ENCODE measurements at regions not wholly inside any gene's neighbourhood (a gene's known extent, or its start where the extent isn't known, plus 50 kb on each side); places are given as distances from the start of the nearest gene placed in this dataset.

DNA sequence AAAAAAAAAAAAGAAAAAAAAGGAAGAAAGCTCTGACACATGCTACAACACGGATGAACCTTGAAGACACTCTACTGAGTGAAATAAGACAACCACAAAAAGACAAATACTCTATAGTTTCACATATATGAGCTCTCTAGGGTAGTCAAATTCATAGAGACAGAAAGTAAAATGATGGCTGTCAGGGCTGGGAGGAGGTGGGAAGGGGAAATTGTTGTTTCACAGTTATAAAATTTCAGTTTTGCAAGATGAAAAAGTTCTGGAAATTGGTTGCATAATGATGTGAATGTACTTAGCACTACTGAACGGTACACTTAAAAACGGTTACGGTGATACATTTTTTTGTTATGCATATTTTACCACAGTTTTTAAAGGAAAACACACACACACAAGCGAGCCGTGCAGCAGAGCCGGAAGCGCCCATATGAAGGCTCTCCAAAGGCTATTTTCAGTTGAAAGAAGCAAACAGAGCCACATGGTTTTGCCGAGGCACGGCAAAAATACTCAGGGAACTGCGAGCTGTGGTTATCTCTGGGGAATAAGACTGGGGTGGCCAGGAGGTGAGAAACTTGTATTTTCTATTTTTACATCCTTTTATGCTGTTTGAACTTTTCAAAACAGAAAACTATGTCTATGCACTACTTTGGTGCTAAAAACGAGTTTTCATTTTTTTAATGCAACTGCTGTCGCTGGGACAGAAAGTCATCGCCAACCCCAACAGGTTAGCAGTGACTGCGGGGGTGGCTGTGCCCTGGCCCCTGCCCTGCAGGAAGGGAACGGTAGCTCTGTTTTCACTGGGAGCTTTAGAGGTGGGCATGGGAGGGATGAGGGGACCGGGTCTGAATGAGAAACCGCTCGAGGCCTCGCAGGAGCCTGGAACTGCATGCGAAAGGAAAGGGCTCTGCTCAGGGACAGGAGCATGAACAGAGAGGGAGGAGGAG lies 132.9 kb downstream of the OAT start:
- peaks cover 0 to 6% (median 0%) of the 10 kb centered on the region in 9 donors for H3K27me3 ChIP-seq
- intact Hi-C loops (cut with DNase I) = no loop called here
- no peaks in the 10 kb centered on the region for H3K9me3 ChIP-seq
- WGBS, 4 donors = 71 to 73% (median 72%) methylated on average over 21 of the region's 21 CpGs
- no peak overlapping the region for H3K4me3 ChIP-seq
- H3K27ac ChIP-seq = peak overlapping the region in 1 of 12 donors; percentile 67
- no peak for TF ChIP-seq POLR2A (IDR thresholded peaks at IDR 0.05)
- TF ChIP-seq, protein P1, sequence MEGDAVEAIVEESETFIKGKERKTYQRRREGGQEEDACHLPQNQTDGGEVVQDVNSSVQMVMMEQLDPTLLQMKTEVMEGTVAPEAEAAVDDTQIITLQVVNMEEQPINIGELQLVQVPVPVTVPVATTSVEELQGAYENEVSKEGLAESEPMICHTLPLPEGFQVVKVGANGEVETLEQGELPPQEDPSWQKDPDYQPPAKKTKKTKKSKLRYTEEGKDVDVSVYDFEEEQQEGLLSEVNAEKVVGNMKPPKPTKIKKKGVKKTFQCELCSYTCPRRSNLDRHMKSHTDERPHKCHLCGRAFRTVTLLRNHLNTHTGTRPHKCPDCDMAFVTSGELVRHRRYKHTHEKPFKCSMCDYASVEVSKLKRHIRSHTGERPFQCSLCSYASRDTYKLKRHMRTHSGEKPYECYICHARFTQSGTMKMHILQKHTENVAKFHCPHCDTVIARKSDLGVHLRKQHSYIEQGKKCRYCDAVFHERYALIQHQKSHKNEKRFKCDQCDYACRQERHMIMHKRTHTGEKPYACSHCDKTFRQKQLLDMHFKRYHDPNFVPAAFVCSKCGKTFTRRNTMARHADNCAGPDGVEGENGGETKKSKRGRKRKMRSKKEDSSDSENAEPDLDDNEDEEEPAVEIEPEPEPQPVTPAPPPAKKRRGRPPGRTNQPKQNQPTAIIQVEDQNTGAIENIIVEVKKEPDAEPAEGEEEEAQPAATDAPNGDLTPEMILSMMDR (IDR thresholded peaks at IDR 0.05) = no peak
- H3K4me1 ChIP-seq = peaks cover 0 to 33% (median 0%) of the 10 kb centered on the region in 12 donors
- DNase-seq (no peak), ATAC-seq (no peak)
- H3K36me3 ChIP-seq = no peaks in the 10 kb centered on the region

DNA sequence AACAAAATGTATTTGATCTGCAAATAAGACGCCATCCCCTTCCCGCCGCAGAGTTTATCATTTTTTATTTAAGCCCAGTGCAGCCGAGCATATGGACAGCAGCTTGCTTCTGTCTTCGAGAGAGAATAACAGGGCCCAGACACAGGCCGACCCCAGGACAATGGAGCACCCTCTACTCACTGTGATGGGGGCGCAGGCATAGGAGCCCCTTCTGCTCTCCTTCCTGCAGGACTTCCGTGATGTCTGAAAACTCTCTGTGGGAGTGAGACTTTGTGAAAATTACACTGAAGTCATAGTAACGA lies 134.8 kb downstream of the OAT start:
- Histone ChIP-seq H3K27me3 (peaks cover 0 to 6% (median 0%) of the 10 kb centered on the region in 9 donors), H3K4me3 (no peak overlapping the region), H3K27ac (no peak overlapping the region), H3K9me3 (peaks cover 0 to 5% (median 0%) of the 10 kb centered on the region in 12 donors), H3K36me3 (no peaks in the 10 kb centered on the region), H3K4me1 (peaks cover 0 to 16% (median 0%) of the 10 kb centered on the region in 12 donors)
- ATAC-seq (no peak), DNase-seq (no peak)
- TF ChIP-seq, protein P1 (IDR thresholded peaks at IDR 0.05) = no peak
- TF ChIP-seq POLR2A (IDR thresholded peaks at IDR 0.05) = no peak
- WGBS, 4 donors = 74 to 83% (median 80%) methylated on average over 9 of the region's 9 CpGs
- intact Hi-C loops (cut with DNase I) = no loop called here

DNA sequence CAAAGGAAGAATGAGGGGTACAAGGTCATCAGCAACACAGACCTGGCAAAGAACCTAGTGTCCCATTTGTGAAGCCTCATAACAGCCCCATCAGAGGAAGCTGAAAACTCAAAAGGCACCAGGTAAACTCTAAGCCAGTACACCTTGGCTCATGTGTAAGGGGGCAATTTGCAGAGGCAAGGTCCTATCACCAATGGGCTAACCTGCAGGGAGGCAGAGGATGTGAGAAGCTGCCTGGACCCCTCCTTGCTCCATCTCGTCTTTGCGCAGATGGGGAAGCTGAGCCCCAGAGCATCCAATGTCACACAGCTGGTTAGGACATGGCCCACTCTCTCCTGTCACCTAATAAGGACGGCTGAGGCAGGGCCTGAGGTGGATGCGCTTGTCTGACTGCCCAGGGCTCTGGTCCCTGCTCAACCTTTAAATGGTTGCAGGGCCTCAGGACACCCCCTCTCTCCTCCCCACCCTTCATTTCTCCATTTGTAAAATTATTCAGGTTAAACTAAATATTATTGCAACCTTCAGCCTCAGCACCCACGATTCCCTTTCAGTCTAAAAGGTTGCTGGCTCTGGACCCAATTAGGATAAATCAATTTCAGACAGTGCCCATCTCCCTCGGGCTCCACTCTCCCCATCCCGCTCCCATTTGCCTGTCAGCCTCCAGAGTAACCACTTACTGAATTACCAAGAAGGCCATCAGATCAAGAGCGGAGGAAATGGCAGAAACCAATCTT lies 135.3 kb downstream of the OAT start:
- H3K36me3 ChIP-seq = no peaks in the 10 kb centered on the region
- TF ChIP-seq, protein P1 (IDR thresholded peaks at IDR 0.05) = no peak
- no peak for TF ChIP-seq POLR2A (IDR thresholded peaks at IDR 0.05)
- H3K27ac ChIP-seq = no peak overlapping the region
- no peak for DNase-seq
- H3K4me1 ChIP-seq = peaks cover 0 to 16% (median 0%) of the 10 kb centered on the region in 12 donors
- H3K27me3 ChIP-seq = peaks cover 0 to 6% (median 0%) of the 10 kb centered on the region in 9 donors
- H3K9me3 ChIP-seq = peaks cover 0 to 10% (median 0%) of the 10 kb centered on the region in 12 donors
- no peak overlapping the region for H3K4me3 ChIP-seq
- no peak for ATAC-seq
- 84 to 93% (median 90%) methylated on average over 8 of the region's 8 CpGs for WGBS, 4 donors
- intact Hi-C loops (cut with DNase I) = no loop called here

DNA sequence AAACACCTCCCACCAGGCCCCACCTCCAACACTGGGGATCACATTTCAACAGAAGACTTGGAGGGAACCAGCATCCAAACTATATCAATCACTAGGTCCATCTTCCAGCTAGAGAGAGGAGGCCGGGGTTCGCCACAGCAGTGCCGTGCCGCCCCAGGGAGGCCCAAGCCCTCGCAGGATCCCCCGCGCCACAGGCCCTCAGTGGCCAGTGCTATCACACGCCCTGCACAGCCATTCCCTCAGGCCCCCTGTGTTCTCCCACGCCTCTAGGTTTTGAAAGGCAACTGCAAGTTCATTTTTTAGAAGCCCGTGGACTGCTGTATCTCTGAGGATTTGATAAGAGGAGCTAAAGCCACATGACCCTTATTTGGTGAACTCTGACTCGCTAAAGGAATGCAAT lies 136.4 kb downstream of the OAT start:
- Histone ChIP-seq H3K36me3 (no peaks in the 10 kb centered on the region), H3K27ac (no peak overlapping the region), H3K4me3 (no peak overlapping the region), H3K4me1 (peaks cover 0 to 16% (median 0%) of the 10 kb centered on the region in 12 donors), H3K9me3 (peaks cover 0 to 12% (median 0%) of the 10 kb centered on the region in 12 donors), H3K27me3 (peaks cover 0 to 6% (median 0%) of the 10 kb centered on the region in 9 donors)
- ATAC-seq (no peak), DNase-seq (no peak)
- intact Hi-C loops (cut with DNase I) = no loop called here
- TF ChIP-seq POLR2A (IDR thresholded peaks at IDR 0.05) = no peak
- TF ChIP-seq, protein P1 (IDR thresholded peaks at IDR 0.05) = no peak
- 80 to 89% (median 84%) methylated on average over 11 of the region's 11 CpGs for WGBS, 4 donors
